CD4-positive, alpha-beta memory T cell (primary cell): ENCODE measurements at regions not wholly inside any gene's neighbourhood (a gene's known extent, or its start where the extent isn't known, plus 50 kb on each side); places are given as distances from the start of the nearest gene placed in this dataset.

Source experiments
- CTCF ChIA-PET: fragments of 350-600 bp; sonication (Branson Sonifier 250); formaldehyde crosslinking; loops from one replicate; lab custom pipeline; 2021; ENCODE audit warnings: inconsistent platforms; ENCODE audit not compliant: partially characterized antibody; lab: Charles Lee
- POLR2A ChIA-PET: fragments of 350-600 bp; sonication (Branson Sonifier 250); formaldehyde crosslinking; loops from one replicate; lab custom pipeline; 2021; ENCODE audit not compliant: partially characterized antibody; lab: Charles Lee
- DNase-seq, 5 donors: peaks; one replicate each; pipeline versions ENCODE4 v3.0.0 to v3.0.0-alpha.2; 2020 to 2022; ENCODE audit warnings: mixed read lengths in 1 of 5
- H3K27ac ChIP-seq: one replicate; pipeline ENCODE4 v1.7.0; 2013; ENCODE audit warnings: low read depth, low read length
- H3K27me3 ChIP-seq: 2 replicates; pipeline ENCODE4 v1.7.0; 2013; ENCODE audit warnings: mild to moderate bottlenecking, low read length, moderate library complexity; ENCODE audit not compliant: insufficient read depth
- H3K36me3 ChIP-seq: 2 replicates; pipeline ENCODE4 v1.7.0; 2013; ENCODE audit warnings: mild to moderate bottlenecking, low read length, moderate library complexity; ENCODE audit not compliant: insufficient read depth
- H3K4me1 ChIP-seq: 2 replicates; pipeline ENCODE4 v1.7.0; 2013; ENCODE audit warnings: mild to moderate bottlenecking, low read length, moderate library complexity; ENCODE audit not compliant: insufficient read depth
- H3K4me3 ChIP-seq, 2 donors: one replicate each; pipeline ENCODE4 v1.7.0; 2013; ENCODE audit warnings: low read length in 2 of 2, mild to moderate bottlenecking in 1 of 2
- H3K9me3 ChIP-seq, 2 donors: one replicate each; pipeline ENCODE4 v1.7.0; 2013; ENCODE audit warnings: low read length in 2 of 2, control low read depth in 1 of 2; ENCODE audit not compliant: control insufficient read depth in 1 of 2
- H3K27ac Mint-ChIP-seq, 7 donors: one replicate each; pipeline ENCODE4 v1.8.0; 2020 to 2021; ENCODE audit warnings: mixed read lengths in 7 of 7, mild to moderate bottlenecking in 6 of 7, inconsistent platforms in 3 of 7, moderate library complexity in 3 of 7
- H3K27me3 Mint-ChIP-seq, 2 donors: one replicate each; pipeline ENCODE4 v1.8.0; 2020 to 2021; ENCODE audit warnings: mixed read lengths in 2 of 2
- H3K36me3 Mint-ChIP-seq, 2 donors: one replicate each; pipeline ENCODE4 v1.8.0; 2020 to 2021; ENCODE audit warnings: mixed read lengths in 2 of 2, inconsistent platforms in 1 of 2, mild to moderate bottlenecking in 1 of 2
- H3K4me1 Mint-ChIP-seq, 4 donors: one replicate each; pipeline ENCODE4 v1.8.0; 2020 to 2021; ENCODE audit warnings: mixed read lengths in 4 of 4, mild to moderate bottlenecking in 1 of 4
- H3K4me3 Mint-ChIP-seq, 8 donors: one replicate each; pipeline ENCODE4 v1.8.0; 2020 to 2021; ENCODE audit warnings: mixed read lengths in 8 of 8, mild to moderate bottlenecking in 7 of 8, moderate library complexity in 6 of 8, inconsistent platforms in 3 of 8
- H3K9me3 Mint-ChIP-seq, 8 donors: one replicate each; pipeline ENCODE4 v1.8.0; 2020 to 2021; ENCODE audit warnings: mixed read lengths in 8 of 8, mild to moderate bottlenecking in 5 of 8, inconsistent platforms in 3 of 8, moderate library complexity in 1 of 8
- intact Hi-C: fragments of 100-400 bp; cut with micrococcal nuclease; formaldehyde crosslinking; loops from one replicate; pipeline ENCODE4 v1.15.1; 2023

- Histone ChIP-seq H3K36me3 (no peaks in the 10 kb centered on the region), H3K27me3 (no peaks in the 10 kb centered on the region), H3K4me1 (no peaks in the 10 kb centered on the region), H3K9me3 (no peaks in the 10 kb centered on the region), H3K27ac (no peak overlapping the region), H3K4me3 (no peak overlapping the region)
- H3K4me3 Mint-ChIP-seq = no peak overlapping the region
- H3K4me1 Mint-ChIP-seq = peaks cover 0 to 1% (median 0%) of the 10 kb centered on the region in 4 donors
- ChIA-PET CTCF (no interaction called here), POLR2A (no interaction called here)
- no peak overlapping the region for H3K27ac Mint-ChIP-seq
- peaks cover 0 to 4% (median 0%) of the 10 kb centered on the region in 8 donors for H3K9me3 Mint-ChIP-seq
- intact Hi-C loops = no loop called here
- no peaks in the 10 kb centered on the region for H3K36me3 Mint-ChIP-seq
- DNase-seq = no peak
- peaks cover 2 to 5% of the 10 kb centered on the region in 2 donors for H3K27me3 Mint-ChIP-seq
Observed at GRCh38 chr14:101035466-101036225, 132.1 kb upstream of the RTL1 start.

- Histone ChIP-seq H3K9me3 (no peaks in the 10 kb centered on the region), H3K4me1 (no peaks in the 10 kb centered on the region), H3K4me3 (no peak overlapping the region), H3K27me3 (no peaks in the 10 kb centered on the region), H3K27ac (no peak overlapping the region), H3K36me3 (no peaks in the 10 kb centered on the region)
- intact Hi-C loops = no loop called here
- ChIA-PET CTCF (no interaction called here), POLR2A (no interaction called here)
- no peaks in the 10 kb centered on the region for H3K36me3 Mint-ChIP-seq
- peaks cover 0 to 4% (median 0%) of the 10 kb centered on the region in 8 donors for H3K9me3 Mint-ChIP-seq
- H3K4me1 Mint-ChIP-seq = peaks cover 0 to 1% (median 0%) of the 10 kb centered on the region in 4 donors
- no peak for DNase-seq
- no peak overlapping the region for H3K4me3 Mint-ChIP-seq
- H3K27me3 Mint-ChIP-seq = peaks cover 2 to 5% of the 10 kb centered on the region in 2 donors
- H3K27ac Mint-ChIP-seq = no peak overlapping the region
Observed at GRCh38 chr14:101037021-101037817, 133.7 kb upstream of the RTL1 start.

- no peaks in the 10 kb centered on the region for H3K27me3 ChIP-seq
- intact Hi-C loops = no loop called here
- POLR2A ChIA-PET = no interaction called here
- H3K4me1 ChIP-seq = no peaks in the 10 kb centered on the region
- CTCF ChIA-PET = no interaction called here
- peaks cover 0 to 1% (median 0%) of the 10 kb centered on the region in 4 donors for H3K4me1 Mint-ChIP-seq
- peaks cover 0 to 3% (median 0%) of the 10 kb centered on the region in 8 donors for H3K9me3 Mint-ChIP-seq
- H3K36me3 Mint-ChIP-seq = no peaks in the 10 kb centered on the region
- no peak for DNase-seq
- H3K4me3 Mint-ChIP-seq = no peak overlapping the region
- H3K27ac Mint-ChIP-seq = no peak overlapping the region
- H3K27me3 Mint-ChIP-seq = peaks cover 2 to 5% of the 10 kb centered on the region in 2 donors
- H3K4me3 ChIP-seq = no peak overlapping the region
- H3K36me3 ChIP-seq = no peaks in the 10 kb centered on the region
- H3K9me3 ChIP-seq = no peaks in the 10 kb centered on the region
- H3K27ac ChIP-seq = no peak overlapping the region
Observed at GRCh38 chr14:101039031-101039754, 135.7 kb upstream of the RTL1 start.

- no peaks in the 10 kb centered on the region for H3K27me3 ChIP-seq
- POLR2A ChIA-PET = no interaction called here
- peaks cover 2 to 5% of the 10 kb centered on the region in 2 donors for H3K27me3 Mint-ChIP-seq
- H3K27ac Mint-ChIP-seq = no peak overlapping the region
- intact Hi-C loops = no loop called here
- H3K4me3 ChIP-seq = no peak overlapping the region
- CTCF ChIA-PET = no interaction called here
- H3K36me3 ChIP-seq = no peaks in the 10 kb centered on the region
- no peak overlapping the region for H3K4me3 Mint-ChIP-seq
- H3K9me3 ChIP-seq = no peaks in the 10 kb centered on the region
- DNase-seq = no peak
- peaks cover 0 to 1% (median 0%) of the 10 kb centered on the region in 4 donors for H3K4me1 Mint-ChIP-seq
- no peaks in the 10 kb centered on the region for H3K4me1 ChIP-seq
- peaks cover 0 to 3% (median 0%) of the 10 kb centered on the region in 8 donors for H3K9me3 Mint-ChIP-seq
- no peaks in the 10 kb centered on the region for H3K36me3 Mint-ChIP-seq
- H3K27ac ChIP-seq = no peak overlapping the region
Observed at GRCh38 chr14:101039755-101040138, 136.2 kb upstream of the RTL1 start.

- H3K9me3 ChIP-seq = no peaks in the 10 kb centered on the region
- no peak overlapping the region for H3K27ac ChIP-seq
- Mint-ChIP-seq H3K9me3 (peaks cover 0 to 3% (median 0%) of the 10 kb centered on the region in 8 donors), H3K4me3 (no peak overlapping the region), H3K27me3 (peaks cover 2 to 5% of the 10 kb centered on the region in 2 donors), H3K36me3 (no peaks in the 10 kb centered on the region), H3K4me1 (peaks cover 0 to 1% (median 0%) of the 10 kb centered on the region in 4 donors), H3K27ac (no peak overlapping the region)
- no peaks in the 10 kb centered on the region for H3K27me3 ChIP-seq
- no peaks in the 10 kb centered on the region for H3K4me1 ChIP-seq
- no peak for DNase-seq
- ChIA-PET POLR2A (no interaction called here), CTCF (no interaction called here)
- H3K4me3 ChIP-seq = no peak overlapping the region
- intact Hi-C loops = no loop called here
- H3K36me3 ChIP-seq = no peaks in the 10 kb centered on the region
Observed at GRCh38 chr14:101040538-101041442, 137.3 kb upstream of the RTL1 start.

GRCh38 chr14:101043891-101044290 lies 140.4 kb upstream of the RTL1 start:
- H3K9me3 Mint-ChIP-seq = peaks cover 0 to 3% (median 0%) of the 10 kb centered on the region in 8 donors
- H3K9me3 ChIP-seq = no peaks in the 10 kb centered on the region
- H3K27ac ChIP-seq = no peak overlapping the region
- no peak overlapping the region for H3K4me3 Mint-ChIP-seq
- H3K36me3 Mint-ChIP-seq = no peaks in the 10 kb centered on the region
- peaks cover 0 to 2% of the 10 kb centered on the region in 2 donors for H3K27me3 Mint-ChIP-seq
- H3K4me3 ChIP-seq = no peak overlapping the region
- H3K4me1 Mint-ChIP-seq = no peaks in the 10 kb centered on the region
- no peaks in the 10 kb centered on the region for H3K36me3 ChIP-seq
- H3K27me3 ChIP-seq = no peaks in the 10 kb centered on the region
- CTCF ChIA-PET = no interaction called here
- DNase-seq = no peak
- POLR2A ChIA-PET = no interaction called here
- intact Hi-C loops = no loop called here
- no peaks in the 10 kb centered on the region for H3K4me1 ChIP-seq
- no peak overlapping the region for H3K27ac Mint-ChIP-seq
